Gastrocnemius medialis (tissue), 4 donors: ENCODE measurements at regions not wholly inside any gene's neighbourhood (a gene's known extent, or its start where the extent isn't known, plus 50 kb on each side); places are given as distances from the start of the nearest gene placed in this dataset.

Source experiments
- ATAC-seq, 2 donors: fragments of 150-250 bp; one replicate each; pipeline ENCODE4 v1.9.1; 2016
- DNase-seq, 2 donors: peaks; one replicate each; pipeline ENCODE4 v3.0.0-alpha.2; 2019
- H3K27ac ChIP-seq, 4 donors: fragments of 200-600 bp; sonication (generic); 1 replicate in 1 of 4; 2 replicates in 3 of 4; pipeline ENCODE4 v1.5.1; 2016 to 2018; ENCODE audit warnings: mild to moderate bottlenecking in 2 of 4, moderate library complexity in 1 of 4
- H3K27me3 ChIP-seq, 3 donors: fragments of 200-600 bp; sonication (generic) in 2 of 3; 1 replicate in 1 of 3; 2 replicates in 2 of 3; pipeline versions ENCODE4 v1.5.1 to v1.6.0; 2016 to 2019; ENCODE audit warnings: mild to moderate bottlenecking in 1 of 3, moderate library complexity in 1 of 3
- H3K36me3 ChIP-seq, 2 donors: fragments of 200-600 bp; sonication (generic) in 1 of 2; one replicate each; pipeline ENCODE4 v1.5.1; 2017 to 2018
- H3K4me1 ChIP-seq, 2 donors: fragments of 200-600 bp; sonication (generic) in 1 of 2; one replicate each; pipeline ENCODE4 v1.5.1; 2016 to 2017; ENCODE audit warnings: mild to moderate bottlenecking in 2 of 2
- H3K4me3 ChIP-seq, 4 donors: fragments of 200-600 bp; sonication (generic) in 3 of 4; 1 replicate in 1 of 4; 2 replicates in 3 of 4; pipeline ENCODE4 v1.5.1; 2016 to 2019; ENCODE audit warnings: mild to moderate bottlenecking in 2 of 4
- H3K9me3 ChIP-seq, 3 donors: fragments of 200-600 bp; sonication (generic) in 2 of 3; 1 replicate in 1 of 3; 2 replicates in 2 of 3; pipeline ENCODE4 v1.5.1; 2016 to 2019
- CTCF ChIP-seq, 5 experiments: fragments of 450-650 bp in 3 of 5; fragments of 200-600 bp in 2 of 5; sonication (generic) in 2 of 5; IDR thresholded peaks in 4 of 5; conservative IDR thresholded peaks in 1 of 5; 1 replicate in 4 of 5; 2 replicates in 1 of 5; pipeline ENCODE4 v1.5.1; 2016 to 2019; ENCODE audit warnings: antibody characterized with exemption in 5 of 5, mild to moderate bottlenecking in 3 of 5, moderate library complexity in 3 of 5
- POLR2A ChIP-seq, 2 donors: fragments of 450-650 bp; IDR thresholded peaks; one replicate each; pipeline ENCODE4 v1.6.1; 2017; ENCODE audit warnings: antibody characterized with exemption in 2 of 2, mild to moderate bottlenecking in 2 of 2, moderate library complexity in 2 of 2
- in situ Hi-C, 4 donors: fragments of 200-750 bp; cut with MboI; loops; one replicate each; pipeline versions ENCODE4 v1.15.0 to v1.8.0; 2017; ENCODE audit warnings: low sequenced_read_pairs in 4 of 4
- intact Hi-C: fragments of 100-400 bp; cut with DNase I; formaldehyde crosslinking; loops from one replicate; pipeline ENCODE4 v1.15.1; 2023; ENCODE audit warnings: low total_unique reads

- Histone ChIP-seq H3K9me3 (no peaks in the 10 kb centered on the region), H3K36me3 (no peaks in the 10 kb centered on the region), H3K27ac (no peak overlapping the region), H3K27me3 (no peaks in the 10 kb centered on the region), H3K4me1 (peaks cover 4 to 18% of the 10 kb centered on the region in 2 donors), H3K4me3 (no peak overlapping the region)
- ATAC-seq = no peak
- no peak for DNase-seq
- intact Hi-C loops = no loop called here
- TF ChIP-seq CTCF (IDR thresholded peaks at IDR 0.05 in 4 of 5, conservative IDR thresholded peaks at IDR 0.05 in 1 of 5) (no peak), POLR2A (IDR thresholded peaks at IDR 0.05) (no peak)
- in situ Hi-C loops = no loop called here
Observed at GRCh38 chr14:89501381-89501780, 84.3 kb upstream of the FOXN3 start.

- DNase-seq (no peak), ATAC-seq (no peak)
- Histone ChIP-seq H3K27me3 (no peaks in the 10 kb centered on the region), H3K9me3 (no peaks in the 10 kb centered on the region), H3K27ac (no peak overlapping the region), H3K4me1 (peaks cover 4 to 18% of the 10 kb centered on the region in 2 donors), H3K4me3 (no peak overlapping the region), H3K36me3 (no peaks in the 10 kb centered on the region)
- intact Hi-C loops (no loop called here), in situ Hi-C loops (no loop called here)
- TF ChIP-seq CTCF (IDR thresholded peaks at IDR 0.05 in 4 of 5, conservative IDR thresholded peaks at IDR 0.05 in 1 of 5) = no peak
- TF ChIP-seq POLR2A (IDR thresholded peaks at IDR 0.05) = no peak
Observed at GRCh38 chr14:89500303-89500702, 83.3 kb upstream of the FOXN3 start.

GRCh38 chr14:89498878-89499277 lies 81.8 kb upstream of the FOXN3 start:
- Histone ChIP-seq H3K9me3 (no peaks in the 10 kb centered on the region), H3K36me3 (no peaks in the 10 kb centered on the region), H3K27ac (no peak overlapping the region), H3K4me3 (no peak overlapping the region), H3K27me3 (no peaks in the 10 kb centered on the region), H3K4me1 (peaks cover 5 to 12% of the 10 kb centered on the region in 2 donors)
- TF ChIP-seq CTCF (IDR thresholded peaks at IDR 0.05 in 4 of 5, conservative IDR thresholded peaks at IDR 0.05 in 1 of 5) = no peak
- TF ChIP-seq POLR2A (IDR thresholded peaks at IDR 0.05) = no peak
- no peak for ATAC-seq
- in situ Hi-C loops (no loop called here), intact Hi-C loops (no loop called here)
- DNase-seq = no peak

GRCh38 chr14:89495718-89496117 lies 78.7 kb upstream of the FOXN3 start:
- in situ Hi-C loops (no loop called here), intact Hi-C loops (no loop called here)
- Histone ChIP-seq H3K4me1 (peaks cover 24 to 25% of the 10 kb centered on the region in 2 donors), H3K27ac (no peak overlapping the region), H3K27me3 (no peaks in the 10 kb centered on the region), H3K4me3 (no peak overlapping the region), H3K36me3 (no peaks in the 10 kb centered on the region), H3K9me3 (no peaks in the 10 kb centered on the region)
- ATAC-seq (no peak), DNase-seq (no peak)
- TF ChIP-seq CTCF (IDR thresholded peaks at IDR 0.05 in 4 of 5, conservative IDR thresholded peaks at IDR 0.05 in 1 of 5) (no peak), POLR2A (IDR thresholded peaks at IDR 0.05) (no peak)
